OCI-LY3 (cell line): ENCODE measurements at regions not wholly inside any gene's neighbourhood (a gene's known extent, or its start where the extent isn't known, plus 50 kb on each side); places are given as distances from the start of the nearest gene placed in this dataset.

Source experiments
- H2AFZ ChIP-seq: fragments of 200-600, 300-600 bp; shearing (Covaris generic); 2 replicates; pipeline ENCODE4 v1.6.0; 2014; ENCODE audit warnings: antibody characterized with exemption, low read depth, low read length
- H3K27ac ChIP-seq: fragments of 200-600, 300-600 bp; sonication (generic); 2 replicates; pipeline ENCODE4 v1.5.1; 2014; ENCODE audit warnings: mild to moderate bottlenecking, low read length, moderate library complexity, mixed read lengths
- H3K27me3 ChIP-seq: fragments of 200-600, 300-600 bp; sonication (generic); 2 replicates; pipeline ENCODE4 v1.6.1; 2014; ENCODE audit warnings: low read depth, low read length, mixed read lengths
- H3K36me3 ChIP-seq: fragments of 200-600, 300-600 bp; sonication (generic); replicated peaks from 2 replicates; pipeline ENCODE3; 2014; ENCODE audit warnings: low read depth, low read length, mixed read lengths
- H3K4me1 ChIP-seq: fragments of 300-600, 200-600 bp; sonication (generic); 2 replicates; pipeline ENCODE4 v1.6.1; 2014; ENCODE audit warnings: low read length, mixed read lengths
- H3K4me2 ChIP-seq: fragments of 200-600, 300-600 bp; sonication (generic); 2 replicates; pipeline ENCODE4 v1.6.1; 2014; ENCODE audit warnings: low read length, mixed read lengths
- H3K4me3 ChIP-seq: fragments of 300-600, 200-600 bp; sonication (generic); 2 replicates; pipeline ENCODE4 v1.5.1; 2014; ENCODE audit warnings: antibody characterized with exemption, mild to moderate bottlenecking, low read length, moderate library complexity
- H3K79me2 ChIP-seq: fragments of 300-600, 200-600 bp; shearing (Covaris generic); 2 replicates; pipeline ENCODE4 v1.6.1; 2014; ENCODE audit warnings: mild to moderate bottlenecking, low read length, mixed read lengths
- H3K9ac ChIP-seq: fragments of 300-600, 200-600 bp; shearing (Covaris generic); 2 replicates; pipeline ENCODE4 v1.6.0; 2014; ENCODE audit warnings: mild to moderate bottlenecking, low read length, moderate library complexity
- H3K9me3 ChIP-seq: fragments of 200-600, 300-600 bp; shearing (Covaris generic); 2 replicates; pipeline ENCODE4 v1.6.1; 2014; ENCODE audit warnings: low read length, mixed read lengths; ENCODE audit not compliant: insufficient read depth
- H4K20me1 ChIP-seq: fragments of 200-600, 300-600 bp; sonication (generic); 2 replicates; pipeline ENCODE4 v1.6.1; 2016; ENCODE audit warnings: low read length, mixed read lengths; ENCODE audit not compliant: insufficient read depth
- CTCF ChIP-seq: fragments of 200-600, 300-600 bp; sonication (generic); IDR thresholded peaks from 2 replicates; pipeline ENCODE4 v1.5.1; 2014; ENCODE audit warnings: antibody characterized with exemption, low read length, low read depth
- EZH2phosphoT487 ChIP-seq: fragments of 200-600 bp; shearing (Covaris generic); IDR thresholded peaks from 2 replicates; pipeline ENCODE4 v1.6.1; 2018; ENCODE audit warnings: antibody characterized with exemption, mixed run types, low read depth

GRCh38 chr14:87405563-87405962 lies 587.4 kb downstream of the GALC start:
- Histone ChIP-seq H2AFZ (no peak overlapping the region), H3K4me3 (no peak overlapping the region)

GRCh38 chr14:87397499-87397898 lies 595.5 kb downstream of the GALC start:
- Histone ChIP-seq H3K4me3 (peak overlapping the region; percentile 57), H3K9ac (peak overlapping the region; percentile 1; the same call in 1 of the 2 replicates), H3K4me1 (peaks cover 8% of the 10 kb centered on the region), H3K9me3 (no peaks in the 10 kb centered on the region), H3K79me2 (no peaks in the 10 kb centered on the region), H3K27ac (no peak overlapping the region), H3K36me3 (no peaks in the 10 kb centered on the region), H2AFZ (peak overlapping the region; percentile 53), H3K4me2 (peak overlapping the region; percentile 58), H3K27me3 (no peaks in the 10 kb centered on the region), H4K20me1 (no peaks in the 10 kb centered on the region)
- peak; percentile 23; the same call in 1 of the 2 replicates for TF ChIP-seq CTCF
- TF ChIP-seq EZH2phosphoT487, result no peak

More at GRCh38 chr14:87405563-87405962, 587.4 kb downstream of the GALC start:
- Histone ChIP-seq H3K4me1 (no peaks in the 10 kb centered on the region; the same call in 1 of the 2 replicates), H3K27me3 (no peaks in the 10 kb centered on the region), H3K27ac (no peak overlapping the region), H4K20me1 (no peaks in the 10 kb centered on the region), H3K9me3 (no peaks in the 10 kb centered on the region), H3K36me3 (no peaks in the 10 kb centered on the region), H3K4me2 (no peak overlapping the region), H3K79me2 (no peaks in the 10 kb centered on the region), H3K9ac (no peak overlapping the region)
- no peak for TF ChIP-seq EZH2phosphoT487
- no peak for TF ChIP-seq CTCF

GRCh38 chr14:87391066-87391465 lies 601.9 kb downstream of the GALC start:
- H3K27ac ChIP-seq, result no peak overlapping the region
- H3K4me2 ChIP-seq, result no peak overlapping the region
- no peak for TF ChIP-seq CTCF
- TF ChIP-seq EZH2phosphoT487, result no peak
- H3K27me3 ChIP-seq, result no peaks in the 10 kb centered on the region
- no peak overlapping the region for H3K4me3 ChIP-seq
- H3K4me1 ChIP-seq, result no peaks in the 10 kb centered on the region
- H3K9ac ChIP-seq, result no peak overlapping the region
- no peak overlapping the region for H2AFZ ChIP-seq
- H4K20me1 ChIP-seq, result no peaks in the 10 kb centered on the region
- no peaks in the 10 kb centered on the region for H3K36me3 ChIP-seq
- H3K79me2 ChIP-seq, result no peaks in the 10 kb centered on the region
- H3K9me3 ChIP-seq, result no peaks in the 10 kb centered on the region

GRCh38 chr14:87388946-87389345 lies 604.0 kb downstream of the GALC start:
- no peaks in the 10 kb centered on the region for H3K4me1 ChIP-seq
- H4K20me1 ChIP-seq, result no peaks in the 10 kb centered on the region
- H3K4me2 ChIP-seq, result no peak overlapping the region
- no peaks in the 10 kb centered on the region for H3K9me3 ChIP-seq
- no peak overlapping the region for H3K4me3 ChIP-seq
- TF ChIP-seq EZH2phosphoT487 (no peak), CTCF (no peak)
- no peaks in the 10 kb centered on the region for H3K36me3 ChIP-seq
- H2AFZ ChIP-seq, result no peak overlapping the region
- H3K79me2 ChIP-seq, result no peaks in the 10 kb centered on the region
- H3K27ac ChIP-seq, result no peak overlapping the region
- H3K27me3 ChIP-seq, result no peaks in the 10 kb centered on the region
- no peak overlapping the region for H3K9ac ChIP-seq
